ENCODE measurements at regions not wholly inside any gene's neighbourhood (a gene's known extent, or its start where the extent isn't known, plus 50 kb on each side); places are given as distances from the start of the nearest gene placed in this dataset.

GRCh38 chr4:60042941-60043340, 1157.2 kb upstream of the ADGRL3 start:
- no peaks in the 10 kb centered on the region for H3K27me3 ChIP-seq
- H3K27ac ChIP-seq = no peak overlapping the region
- no peak for TF ChIP-seq CTCF (IDR thresholded peaks at IDR 0.05)
- TF ChIP-seq POLR2A (IDR thresholded peaks at IDR 0.05) = no peak
- peaks cover 0 to 4% (median 0%) of the 10 kb centered on the region in 4 donors for H3K9me3 ChIP-seq
- H3K4me1 ChIP-seq = no peaks in the 10 kb centered on the region
- DNase-seq = no peak
- no peaks in the 10 kb centered on the region for H3K36me3 ChIP-seq
- H3K4me3 ChIP-seq = no peak overlapping the region

- Histone ChIP-seq H3K27ac (no peak overlapping the region), H3K36me3 (no peaks in the 10 kb centered on the region), H3K4me3 (no peak overlapping the region), H3K4me1 (no peaks in the 10 kb centered on the region), H3K9me3 (no peaks in the 10 kb centered on the region), H3K27me3 (no peaks in the 10 kb centered on the region)
- TF ChIP-seq CTCF (IDR thresholded peaks at IDR 0.05) = no peak
- no peak for TF ChIP-seq POLR2A (IDR thresholded peaks at IDR 0.05)
- no peak for DNase-seq
Measured at GRCh38 chr4:60078984-60079383, 1121.1 kb upstream of the ADGRL3 start.

- Histone ChIP-seq H3K27ac (no peak overlapping the region), H3K27me3 (no peaks in the 10 kb centered on the region), H3K9me3 (no peaks in the 10 kb centered on the region), H3K36me3 (no peaks in the 10 kb centered on the region), H3K4me1 (no peaks in the 10 kb centered on the region), H3K4me3 (no peak overlapping the region)
- TF ChIP-seq CTCF (IDR thresholded peaks at IDR 0.05) (no peak), POLR2A (IDR thresholded peaks at IDR 0.05) (no peak)
- DNase-seq = no peak
Measured at GRCh38 chr4:60081839-60082238, 1118.3 kb upstream of the ADGRL3 start.

- Histone ChIP-seq H3K4me1 (no peaks in the 10 kb centered on the region), H3K9me3 (peaks cover 0 to 3% (median 0%) of the 10 kb centered on the region in 4 donors), H3K36me3 (no peaks in the 10 kb centered on the region), H3K27ac (no peak overlapping the region), H3K4me3 (no peak overlapping the region), H3K27me3 (no peaks in the 10 kb centered on the region)
- TF ChIP-seq POLR2A (IDR thresholded peaks at IDR 0.05) = no peak
- no peak for TF ChIP-seq CTCF (IDR thresholded peaks at IDR 0.05)
- no peak for DNase-seq
Measured at GRCh38 chr4:60088807-60089486, 1111.2 kb upstream of the ADGRL3 start.

- TF ChIP-seq CTCF (IDR thresholded peaks at IDR 0.05) (no peak), POLR2A (IDR thresholded peaks at IDR 0.05) (no peak)
- no peaks in the 10 kb centered on the region for H3K4me1 ChIP-seq
- H3K27me3 ChIP-seq = no peaks in the 10 kb centered on the region
- DNase-seq = no peak
- peaks cover 0 to 3% (median 0%) of the 10 kb centered on the region in 4 donors for H3K9me3 ChIP-seq
- no peaks in the 10 kb centered on the region for H3K36me3 ChIP-seq
- H3K27ac ChIP-seq = no peak overlapping the region
- H3K4me3 ChIP-seq = no peak overlapping the region
Measured at GRCh38 chr4:60089546-60090273, 1110.4 kb upstream of the ADGRL3 start.

Data from Peyer's patch (tissue), 4 donors.